Tibial artery (tissue), 4 donors: ENCODE measurements at regions not wholly inside any gene's neighbourhood (a gene's known extent, or its start where the extent isn't known, plus 50 kb on each side); places are given as distances from the start of the nearest gene placed in this dataset.
"Not testable (repeated sequence)": the region's sequence is repeated elsewhere in the genome, so short reads cannot be mapped to it uniquely, and the experiment has no call there.

Source experiments
- DNase-seq, 2 donors: peaks; one replicate each; pipeline ENCODE4 v3.0.0-alpha.2; 2019
- H3K27ac ChIP-seq, 2 donors: fragments of 200-600 bp; sonication (generic) in 1 of 2; 1 replicate in 1 of 2; 2 replicates in 1 of 2; pipeline ENCODE4 v1.5.1; 2018 to 2019; ENCODE audit warnings: mild to moderate bottlenecking in 1 of 2
- H3K27me3 ChIP-seq, 2 donors: fragments of 200-600 bp; sonication (generic) in 1 of 2; one replicate each; pipeline versions ENCODE4 v1.5.1 to v1.6.0; 2016 to 2019
- H3K36me3 ChIP-seq, 3 donors: fragments of 200-600 bp; sonication (generic) in 2 of 3; one replicate each; pipeline ENCODE4 v1.5.1; 2016 to 2019; ENCODE audit warnings: mild to moderate bottlenecking in 2 of 3
- H3K4me1 ChIP-seq, 4 donors: fragments of 200-600 bp; sonication (generic) in 2 of 4; 1 replicate in 3 of 4; 2 replicates in 1 of 4; pipeline ENCODE4 v1.5.1; 2016 to 2019
- H3K4me3 ChIP-seq, 2 donors: fragments of 200-600 bp; sonication (generic) in 1 of 2; 1 replicate in 1 of 2; 2 replicates in 1 of 2; pipeline ENCODE4 v1.5.1; 2018 to 2019; ENCODE audit warnings: mild to moderate bottlenecking in 2 of 2
- H3K9me3 ChIP-seq, 3 donors: fragments of 200-600 bp; sonication (generic) in 1 of 3; one replicate each; pipeline ENCODE4 v1.5.1; 2016 to 2019
- CTCF ChIP-seq, 2 experiments: fragments of 200-600 bp in 1 of 2; fragments of 450-650 bp in 1 of 2; IDR thresholded peaks; one replicate each; pipeline ENCODE4 v1.5.1; 2017 to 2019; ENCODE audit warnings: antibody characterized with exemption in 2 of 2, mild to moderate bottlenecking in 1 of 2, moderate library complexity in 1 of 2
- intact Hi-C: fragments of 100-400 bp; cut with DNase I; formaldehyde crosslinking; loops from one replicate; pipeline ENCODE4 v1.15.0; 2023; ENCODE audit warnings: low total_unique reads

GRCh38 chr3:195653641-195654040, 67.1 kb upstream of the MUC20 start:
- H3K4me1 ChIP-seq, H3K27ac ChIP-seq, intact Hi-C loops, H3K36me3 ChIP-seq, DNase-seq, H3K9me3 ChIP-seq, H3K27me3 ChIP-seq, H3K4me3 ChIP-seq: not testable (repeated sequence)
- peak; percentile 13 to 72 for TF ChIP-seq CTCF (IDR thresholded peaks at IDR 0.05)

GRCh38 chr3:195647912-195648702, 64.4 kb upstream of the APOD start:
- DNase-seq, H3K4me3 ChIP-seq, H3K4me1 ChIP-seq, H3K27ac ChIP-seq, H3K9me3 ChIP-seq, intact Hi-C loops, H3K36me3 ChIP-seq, H3K27me3 ChIP-seq: not testable (repeated sequence)

GRCh38 chr3:195645872-195646271, 62.1 kb upstream of the APOD start:
- H3K4me1 ChIP-seq, H3K4me3 ChIP-seq, DNase-seq, H3K36me3 ChIP-seq, H3K27me3 ChIP-seq, intact Hi-C loops, H3K9me3 ChIP-seq, H3K27ac ChIP-seq: not testable (repeated sequence)

GRCh38 chr3:195643245-195643644, 59.5 kb upstream of the APOD start:
- DNase-seq, intact Hi-C loops: not testable (repeated sequence)

GRCh38 chr3:195642311-195642710, 58.6 kb upstream of the APOD start:
- DNase-seq, H3K27ac ChIP-seq, H3K4me1 ChIP-seq, H3K36me3 ChIP-seq, intact Hi-C loops, H3K27me3 ChIP-seq, H3K4me3 ChIP-seq, H3K9me3 ChIP-seq: not testable (repeated sequence)

More at GRCh38 chr3:195643245-195643644, 59.5 kb upstream of the APOD start:
- not testable (repeated sequence) for H3K36me3 ChIP-seq, H3K4me1 ChIP-seq, H3K9me3 ChIP-seq, H3K4me3 ChIP-seq, H3K27ac ChIP-seq, H3K27me3 ChIP-seq

- H3K4me1 ChIP-seq, H3K27ac ChIP-seq, H3K27me3 ChIP-seq, H3K9me3 ChIP-seq, DNase-seq, intact Hi-C loops, H3K4me3 ChIP-seq, H3K36me3 ChIP-seq: not testable (repeated sequence)
These were observed 54.7 kb upstream of the APOD start for GRCh38 chr3:195638456-195638855.

GRCh38 chr3:195637473-195638233, 53.9 kb upstream of the APOD start:
- DNase-seq, intact Hi-C loops, H3K4me3 ChIP-seq, H3K4me1 ChIP-seq, H3K27me3 ChIP-seq, H3K9me3 ChIP-seq, H3K27ac ChIP-seq, H3K36me3 ChIP-seq: not testable (repeated sequence)

GRCh38 chr3:195637011-195637410, 53.3 kb upstream of the APOD start:
- H3K9me3 ChIP-seq, intact Hi-C loops, H3K4me3 ChIP-seq, H3K27me3 ChIP-seq, DNase-seq, H3K27ac ChIP-seq, H3K4me1 ChIP-seq, H3K36me3 ChIP-seq: not testable (repeated sequence)

- H3K9me3 ChIP-seq, H3K4me1 ChIP-seq, DNase-seq, H3K36me3 ChIP-seq, intact Hi-C loops, H3K27me3 ChIP-seq, H3K27ac ChIP-seq, H3K4me3 ChIP-seq: not testable (repeated sequence)
These were observed 52.4 kb upstream of the APOD start for GRCh38 chr3:195635898-195636685.

GRCh38 chr3:195635262-195635873, 51.6 kb upstream of the APOD start:
- H3K27ac ChIP-seq, H3K4me1 ChIP-seq, DNase-seq, intact Hi-C loops, H3K9me3 ChIP-seq, H3K36me3 ChIP-seq, H3K27me3 ChIP-seq: not testable (repeated sequence)
- peak overlapping the region in 1 of 2 donors; percentile 34 for H3K4me3 ChIP-seq

- H3K27me3 ChIP-seq, H3K9me3 ChIP-seq, H3K4me1 ChIP-seq, intact Hi-C loops, DNase-seq, H3K36me3 ChIP-seq: not testable (repeated sequence)
- Histone ChIP-seq H3K27ac (peak overlapping the region; percentile 54), H3K4me3 (peak overlapping the region; percentile 49 to 55)
These were observed 50.9 kb upstream of the APOD start for GRCh38 chr3:195634426-195635261.
